A673 (cell line): ENCODE measurements at regions not wholly inside any gene's neighbourhood (a gene's known extent, or its start where the extent isn't known, plus 50 kb on each side); places are given as distances from the start of the nearest gene placed in this dataset.
A peak's percentile ranks its signal among the peaks of the same experiment; 100 is the strongest.

Experiments used
- CTCF ChIP-seq: fragments of 300-800, 200-600 bp; sonication (generic); conservative IDR thresholded peaks from 2 replicates; pipeline ENCODE4 v1.5.1; 2017; ENCODE audit warnings: low read depth, mild to moderate bottlenecking, antibody characterized with exemption, low read length, moderate library complexity, mixed read lengths
- EZH2 ChIP-seq: fragments of 200-600 bp; sonication (generic); IDR thresholded peaks from 2 replicates; pipeline ENCODE4 v1.6.1; 2017; ENCODE audit warnings: borderline replicate concordance, low read depth, mild to moderate bottlenecking, mixed read lengths, antibody characterized with exemption, low read length; ENCODE audit not compliant: poor library complexity, severe bottlenecking

- TF ChIP-seq CTCF (peak; percentile 40; the same call in 1 of the 2 replicates), EZH2 (no peak)
Measured at GRCh38 chr4:127124919-127125318, 507.8 kb upstream of the INTU start.
